GM12892 (cell line): ENCODE measurements at regions not wholly inside any gene's neighbourhood (a gene's known extent, or its start where the extent isn't known, plus 50 kb on each side); places are given as distances from the start of the nearest gene placed in this dataset.
"Not testable (repeated sequence)": the region's sequence is repeated elsewhere in the genome, so short reads cannot be mapped to it uniquely, and the experiment has no call there.

ENCODE experiments used
- DNase-seq: peaks from one replicate; pipeline ENCODE4 v3.0.0; 2011; ENCODE audit not compliant: insufficient read length
- FAIRE-seq: peaks from 2 replicates; lab custom pipeline; 2011; peaks lifted over from hg19 to GRCh38; lab: Jason Lieb, UNC
- POLR2A ChIP-seq: IDR thresholded peaks from 2 replicates; pipeline ENCODE4 v1.6.1; 2011; ENCODE audit warnings: low read depth, low read length, control low read depth
- POLR2AphosphoS5 ChIP-seq: IDR thresholded peaks from 2 replicates; pipeline ENCODE4 v1.6.1; 2011; ENCODE audit warnings: low read depth, low read length, control low read depth
- TAF1 ChIP-seq: IDR thresholded peaks from 2 replicates; pipeline ENCODE4 v1.6.1; 2011; ENCODE audit warnings: low read depth, mild to moderate bottlenecking, control low read depth, low read length, borderline replicate concordance

DNA sequence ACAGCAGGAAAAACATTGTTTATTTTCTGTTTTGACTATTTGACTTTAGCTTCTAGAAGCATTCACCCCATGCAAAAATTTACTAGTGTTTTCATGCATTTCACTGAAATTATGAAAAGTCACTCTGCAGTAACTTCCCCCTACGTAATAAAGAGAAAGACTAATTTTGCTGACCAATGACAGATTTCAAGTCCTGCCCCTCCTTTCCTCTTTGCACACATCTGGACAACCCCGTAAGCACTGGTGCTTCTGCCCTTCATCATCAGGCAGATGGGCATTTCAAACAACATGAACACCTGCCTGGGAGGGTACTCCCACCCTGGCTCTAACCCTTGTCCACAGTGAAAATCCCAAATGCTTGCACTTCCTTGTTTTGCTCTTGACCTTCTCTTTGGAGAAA, 815.0 kb upstream of the ID2 start:
- DNase-seq (no peak), FAIRE-seq (no peak)

DNA sequence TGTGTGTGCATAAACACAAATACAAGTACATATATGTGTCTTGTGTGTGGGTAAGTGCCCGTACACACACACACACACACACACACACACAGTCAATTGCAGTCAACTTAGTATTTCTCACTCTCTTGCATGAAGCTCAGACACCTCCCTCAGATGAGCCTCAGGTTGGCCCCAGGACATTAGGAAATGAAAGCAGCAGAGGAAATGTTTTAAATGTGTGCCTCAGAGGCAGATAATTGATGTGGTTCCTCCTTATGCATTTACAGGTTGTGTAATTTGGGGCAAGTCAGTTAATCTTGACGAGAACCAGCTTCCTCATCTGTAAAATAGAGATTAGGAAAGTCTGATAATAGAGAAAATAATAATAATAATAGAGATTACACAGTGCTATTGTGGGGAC, 814.0 kb upstream of the ID2 start:
- TF ChIP-seq TAF1 (no peak), POLR2AphosphoS5 (no peak), POLR2A (no peak)
- FAIRE-seq = no peak
- no peak for DNase-seq

More for the DNA sequence above, 815.0 kb upstream of the ID2 start:
- TF ChIP-seq TAF1 (no peak), POLR2A (no peak), POLR2AphosphoS5 (no peak)

- FAIRE-seq (no peak), DNase-seq (no peak)
- TF ChIP-seq TAF1 = no peak
- no peak for TF ChIP-seq POLR2A
- TF ChIP-seq POLR2AphosphoS5 = no peak
Observed at GRCh38 chr2:7868836-7869235, 813.0 kb upstream of the ID2 start.

DNA sequence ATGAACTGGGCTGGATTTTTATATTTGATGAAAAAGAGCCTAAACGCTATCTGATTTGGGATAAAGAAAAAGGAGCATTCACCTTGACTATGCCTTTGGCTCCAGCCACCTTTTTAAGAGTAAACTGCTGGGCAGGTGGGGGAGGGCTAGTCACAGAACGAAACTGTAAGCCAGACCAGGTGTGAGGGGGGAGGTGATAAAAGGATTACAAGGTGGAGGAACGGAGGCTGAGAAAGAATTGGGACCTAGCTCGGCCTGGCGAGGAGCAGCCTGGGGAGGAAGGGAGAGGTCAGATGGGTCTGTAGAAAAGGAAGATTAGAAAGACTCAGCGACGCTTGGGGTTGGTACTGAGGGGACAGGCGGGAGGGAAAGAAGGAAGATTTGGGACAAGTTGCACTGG, 805.4 kb upstream of the ID2 start:
- not testable (repeated sequence) for DNase-seq, FAIRE-seq

GRCh38 chr2:7878266-7878665, 803.6 kb upstream of the ID2 start:
- not testable (repeated sequence) for DNase-seq, FAIRE-seq

DNA sequence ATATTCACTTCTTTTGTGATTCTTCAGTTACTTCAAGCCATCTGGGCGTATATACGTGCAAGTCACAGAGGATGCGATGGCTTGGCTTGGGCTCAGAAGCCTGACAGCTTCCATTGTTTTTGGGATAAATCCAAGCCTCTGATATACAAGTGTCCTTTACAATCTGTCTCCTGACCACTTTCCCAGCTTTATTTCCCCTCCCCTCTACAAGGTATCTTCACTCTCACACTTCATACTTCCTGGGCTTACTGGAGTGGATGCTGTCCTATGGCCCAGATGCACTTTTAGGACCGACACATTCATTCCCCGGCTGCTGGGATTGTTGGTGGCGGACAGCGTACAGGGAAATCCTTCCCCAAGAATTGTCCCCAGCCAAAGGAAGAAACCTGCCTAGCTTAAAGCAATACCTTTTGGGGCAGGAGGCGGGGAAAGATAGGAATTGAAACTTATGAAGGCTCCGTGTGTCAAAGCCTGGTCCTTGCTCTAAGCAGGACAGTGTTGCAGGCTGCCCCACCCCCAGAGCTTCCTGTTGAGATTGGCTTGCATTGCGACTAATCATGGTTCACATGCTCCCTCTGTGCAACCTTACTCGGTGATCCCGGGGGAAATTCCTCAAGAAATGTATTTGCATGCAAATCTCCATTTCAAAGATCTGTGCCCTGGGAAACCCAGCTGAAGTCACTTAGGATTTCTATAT, 802.9 kb upstream of the ID2 start:
- DNase-seq (no peak), FAIRE-seq (no peak)
- TF ChIP-seq POLR2AphosphoS5 (no peak), POLR2A (no peak), TAF1 (no peak)

GRCh38 chr2:7879483-7879835, 802.4 kb upstream of the ID2 start:
- no peak for DNase-seq
- FAIRE-seq = no peak
- TF ChIP-seq POLR2A (no peak), POLR2AphosphoS5 (no peak), TAF1 (no peak)

GRCh38 chr2:7880126-7880525, 801.7 kb upstream of the ID2 start:
- DNase-seq (no peak), FAIRE-seq (no peak)
- TF ChIP-seq POLR2A (no peak), TAF1 (no peak), POLR2AphosphoS5 (no peak)

GRCh38 chr2:7880566-7880965, 801.3 kb upstream of the ID2 start:
- TF ChIP-seq POLR2A = no peak
- TF ChIP-seq TAF1 = no peak
- no peak for TF ChIP-seq POLR2AphosphoS5
- DNase-seq = no peak
- FAIRE-seq = no peak

DNA sequence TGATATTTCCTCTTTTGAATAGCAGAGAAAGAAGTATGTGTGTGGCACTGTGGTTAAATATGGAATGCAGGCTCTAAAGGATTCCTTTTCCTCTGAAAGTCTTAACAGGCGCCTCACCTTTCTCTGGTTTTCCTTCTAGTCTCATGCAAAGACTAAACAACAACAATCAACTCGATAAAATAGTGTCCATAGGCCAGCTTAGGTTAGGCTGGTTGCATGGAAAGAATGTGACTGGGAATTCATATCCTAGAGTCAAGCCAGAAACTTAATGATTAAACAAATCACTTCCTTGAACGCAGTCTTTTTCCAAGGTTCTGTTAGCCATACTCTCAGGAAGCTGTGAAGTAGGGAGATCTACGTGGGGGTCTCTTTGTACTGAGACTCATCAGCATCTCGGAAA, 800.8 kb upstream of the ID2 start:
- TF ChIP-seq POLR2AphosphoS5 = no peak
- TF ChIP-seq TAF1 = no peak
- no peak for TF ChIP-seq POLR2A
- FAIRE-seq = no peak
- no peak for DNase-seq

DNA sequence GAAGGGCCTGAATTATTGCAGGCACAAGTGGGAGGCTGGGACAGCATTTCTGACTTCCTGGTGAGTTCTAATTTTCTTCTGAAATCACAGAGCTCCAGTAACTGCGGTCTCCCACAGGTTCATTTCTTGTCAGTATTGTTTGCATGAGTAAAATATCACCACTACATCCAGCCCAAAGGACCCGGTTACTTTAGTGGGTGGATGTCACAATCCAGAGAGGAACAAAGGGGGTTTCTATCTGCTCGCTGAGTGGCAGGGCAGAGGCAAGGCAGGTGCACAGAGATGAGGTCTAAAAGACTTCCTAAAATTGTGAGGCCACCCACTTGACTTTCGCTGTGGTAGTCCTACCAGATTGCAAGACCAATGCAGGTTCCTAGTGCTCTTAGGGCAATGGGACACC, 800.4 kb upstream of the ID2 start:
- TF ChIP-seq POLR2A (no peak), TAF1 (no peak), POLR2AphosphoS5 (no peak)
- FAIRE-seq = no peak
- DNase-seq = no peak

DNA sequence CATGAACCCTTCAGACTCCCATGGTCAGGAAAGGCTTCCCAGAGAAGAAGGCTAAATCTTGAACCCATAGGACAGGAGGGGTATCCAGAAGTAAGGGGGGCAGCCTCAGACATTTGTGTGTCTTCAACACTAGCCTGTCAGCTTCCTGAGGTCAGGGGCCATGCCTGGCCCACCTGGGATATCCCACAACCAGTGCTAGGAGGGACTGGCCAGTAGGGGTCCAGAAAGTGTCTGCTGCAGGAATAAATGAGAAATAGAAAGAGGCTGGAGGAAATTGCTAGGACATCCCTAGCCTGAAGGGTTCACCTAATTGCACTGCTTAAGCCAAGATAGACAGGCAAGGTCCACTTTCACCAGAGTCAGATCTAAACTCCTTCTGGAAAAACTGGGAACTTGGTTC, 799.6 kb upstream of the ID2 start:
- DNase-seq (no peak), FAIRE-seq (no peak)
- no peak for TF ChIP-seq POLR2AphosphoS5
- TF ChIP-seq TAF1 = no peak
- no peak for TF ChIP-seq POLR2A

DNA sequence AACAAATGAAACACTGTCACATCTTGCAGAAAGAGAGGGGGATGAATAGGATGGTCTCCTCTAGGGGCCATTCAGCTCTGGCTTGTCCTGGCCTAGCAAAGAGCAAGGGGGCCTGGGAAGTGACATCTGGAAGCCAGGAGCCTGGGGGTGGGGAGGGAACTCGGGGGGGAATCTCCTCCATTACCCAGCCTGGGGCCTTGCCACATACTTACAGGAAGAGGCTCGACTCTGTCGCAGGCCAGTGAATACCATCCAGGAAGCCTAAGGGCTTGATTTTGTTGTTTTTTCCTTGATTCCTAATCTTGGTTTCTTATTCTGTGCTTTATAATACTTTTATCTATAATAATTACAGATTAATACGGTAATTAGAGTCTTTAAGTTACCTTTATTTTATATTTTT, 797.5 kb upstream of the ID2 start:
- no peak for FAIRE-seq
- TF ChIP-seq POLR2AphosphoS5 (no peak), POLR2A (no peak), TAF1 (no peak)
- DNase-seq = no peak
